ENCODE measurements at regions not wholly inside any gene's neighbourhood (a gene's known extent, or its start where the extent isn't known, plus 50 kb on each side); places are given as distances from the start of the nearest gene placed in this dataset.

DNA sequence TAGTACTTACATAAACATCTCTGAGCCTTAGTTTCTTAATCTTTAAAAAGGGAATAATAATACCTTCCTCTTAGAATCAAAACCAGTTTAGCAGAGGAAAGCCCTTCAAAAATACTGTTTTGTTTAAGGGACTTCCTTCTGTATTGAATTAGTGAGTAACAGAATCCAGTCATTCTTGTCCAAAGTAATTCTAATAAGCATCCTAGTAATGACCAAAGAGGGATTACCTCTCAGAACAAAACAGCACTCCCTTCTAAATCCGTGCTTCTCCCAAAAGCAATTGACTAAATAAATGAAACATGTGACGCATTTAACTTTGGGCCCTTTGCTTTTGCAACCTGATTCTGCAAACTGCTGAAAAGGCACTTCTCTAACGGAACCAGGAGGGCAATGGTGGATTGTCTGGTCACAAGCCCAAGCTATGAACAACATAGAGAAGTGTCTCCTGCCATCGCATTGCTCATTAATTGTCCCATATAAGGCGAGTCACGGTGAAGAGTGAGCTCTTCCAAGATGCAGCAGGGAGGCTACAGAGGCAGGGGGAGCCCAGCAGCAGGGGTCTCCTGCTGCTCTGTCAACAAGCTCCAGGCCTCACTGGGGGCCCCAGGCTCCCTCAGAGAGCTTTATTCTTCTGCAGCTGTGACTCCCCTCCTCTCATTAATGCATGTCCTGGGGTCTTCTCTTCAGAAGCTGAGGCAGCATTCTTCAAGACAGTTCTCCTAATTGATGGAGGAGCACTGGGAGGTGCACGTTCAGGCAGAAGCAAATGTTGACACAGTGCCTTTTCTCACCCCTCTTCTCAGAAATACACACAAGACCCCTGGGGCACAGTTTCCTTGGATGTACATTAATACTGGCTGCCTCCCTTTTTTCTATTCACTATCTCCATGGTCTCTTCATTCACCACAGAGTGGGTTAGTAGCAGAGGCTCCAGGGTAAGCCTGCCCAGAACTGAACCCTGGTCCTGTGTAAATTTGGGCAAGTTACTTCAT, 419.6 kb upstream of the RASGEF1B start:
- FAIRE-seq: no peak

DNA sequence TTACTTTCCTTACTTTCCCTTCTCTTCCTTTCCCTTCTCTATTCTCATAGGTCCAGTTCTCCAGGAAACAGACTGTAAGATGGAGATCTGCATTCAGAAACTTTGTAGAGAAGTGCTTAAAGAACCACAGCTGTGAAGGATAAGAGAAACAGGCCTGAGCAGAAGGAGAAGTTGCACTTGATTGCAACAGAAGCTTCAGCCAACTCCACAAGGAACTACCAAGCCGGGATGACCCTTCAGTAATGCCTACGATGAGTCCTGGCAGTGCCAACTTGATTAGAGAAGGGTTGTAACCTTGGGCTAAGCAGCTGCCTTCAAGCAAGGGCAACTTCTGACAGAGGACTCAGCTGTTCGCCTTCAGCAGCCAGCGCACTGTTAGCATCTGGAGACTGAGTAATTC, 413.3 kb upstream of the RASGEF1B start:
- no peak for DNase-seq (ENCODE audit: low spot score)
- FAIRE-seq: no peak

More for the DNA sequence above, 419.6 kb upstream of the RASGEF1B start:
- DNase-seq (ENCODE audit: low spot score): no peak

DNA sequence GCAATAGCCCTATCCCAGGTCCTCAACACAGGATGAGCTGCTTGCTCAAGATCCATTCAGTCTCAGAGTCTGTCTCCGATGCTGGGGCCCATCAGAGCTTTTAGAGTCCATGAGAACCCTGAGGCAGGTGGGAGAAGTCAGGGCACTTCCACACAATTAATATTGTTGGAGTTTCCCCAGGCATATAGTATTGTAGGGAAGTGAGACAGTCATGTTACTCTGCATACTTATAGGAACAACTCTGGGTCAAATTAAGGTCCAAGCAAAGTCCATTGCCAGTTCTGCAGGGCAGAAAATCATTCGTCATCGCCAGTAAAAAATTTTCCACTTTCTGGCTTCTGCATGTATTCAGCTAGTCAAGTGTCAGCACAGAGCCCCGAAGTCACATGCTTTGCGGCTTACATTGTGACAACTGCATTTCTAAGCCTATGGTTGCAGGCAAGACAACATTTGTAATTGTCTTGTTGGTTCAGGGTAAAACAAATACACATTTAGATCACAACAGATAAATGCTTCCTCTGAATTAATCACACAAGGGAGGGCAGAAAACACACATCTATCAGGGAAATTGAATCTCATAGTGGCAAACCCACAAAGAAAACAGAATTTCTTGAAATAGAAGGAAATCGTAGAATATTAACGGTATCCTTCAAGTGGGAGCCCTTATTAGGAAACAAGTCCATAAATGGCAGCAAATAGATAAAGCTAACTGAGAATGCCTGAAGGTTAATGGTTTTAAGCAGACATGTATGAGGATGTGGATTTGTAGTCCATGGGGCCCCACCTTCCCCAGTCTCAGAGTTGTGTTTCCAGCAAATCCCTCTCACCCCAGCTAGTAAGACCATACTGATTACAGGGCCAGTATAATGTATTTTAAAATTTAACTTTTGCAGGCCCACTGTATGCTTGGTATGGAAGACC, 412.1 kb upstream of the RASGEF1B start:
- no peak for DNase-seq (ENCODE audit: low spot score)
- FAIRE-seq: no peak

DNA sequence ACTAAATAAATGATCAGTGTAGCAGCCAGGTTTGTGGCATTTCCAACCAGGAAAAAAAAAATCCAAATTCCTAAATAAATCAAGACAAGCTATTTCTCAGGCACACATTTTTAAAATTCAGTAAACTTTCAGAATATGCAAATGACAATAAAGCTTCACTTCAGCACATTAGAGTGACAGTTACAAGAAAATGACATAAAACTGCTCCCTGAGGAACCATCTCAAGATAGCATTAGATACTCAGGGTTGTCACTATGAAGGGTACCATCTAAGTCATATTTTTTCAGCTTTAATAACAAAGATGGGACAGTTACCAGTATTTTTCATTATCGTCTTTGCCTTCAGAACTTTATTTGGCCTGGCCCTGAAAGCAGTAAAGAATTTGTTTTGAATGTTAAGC, 411.3 kb upstream of the RASGEF1B start:
- DNase-seq (ENCODE audit: low spot score) (no peak), FAIRE-seq (no peak)

DNA sequence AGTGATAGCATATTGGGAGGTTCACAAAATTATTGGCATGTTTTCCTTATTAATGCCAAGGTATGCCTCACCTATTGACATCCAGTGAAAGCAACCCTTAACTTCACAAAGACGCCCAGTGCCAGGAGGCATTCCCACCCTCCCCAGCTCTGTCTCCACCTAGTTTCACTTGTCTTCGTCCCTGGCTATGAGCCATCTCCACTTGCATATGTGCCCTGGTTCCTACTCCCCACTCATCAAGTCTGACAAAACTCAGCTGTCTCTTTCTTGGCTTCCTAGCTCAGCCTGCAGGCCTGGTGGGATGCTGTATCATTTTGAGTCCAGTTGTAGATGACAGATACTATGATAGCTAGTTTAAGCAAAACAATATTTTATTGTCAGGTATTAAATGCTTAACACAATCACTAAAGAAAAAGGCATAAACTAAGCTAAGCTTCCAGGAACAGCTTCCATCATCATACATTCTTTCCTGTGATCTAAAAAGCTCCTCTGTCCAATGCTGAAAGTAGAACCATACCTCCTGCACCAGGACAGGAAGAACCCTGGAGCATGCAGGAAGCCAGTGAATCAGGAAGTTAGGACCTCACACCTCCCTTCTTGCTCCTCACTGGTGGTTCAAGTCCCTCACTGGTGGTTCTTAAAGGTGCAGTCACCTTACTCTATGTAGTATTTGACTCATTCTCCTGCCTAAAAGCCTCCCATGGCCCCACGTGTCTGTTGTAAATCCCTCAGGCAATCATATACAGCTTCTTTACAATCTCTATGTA, 410.3 kb upstream of the RASGEF1B start:
- no peak for FAIRE-seq
- no peak for DNase-seq (ENCODE audit: low spot score)

DNA sequence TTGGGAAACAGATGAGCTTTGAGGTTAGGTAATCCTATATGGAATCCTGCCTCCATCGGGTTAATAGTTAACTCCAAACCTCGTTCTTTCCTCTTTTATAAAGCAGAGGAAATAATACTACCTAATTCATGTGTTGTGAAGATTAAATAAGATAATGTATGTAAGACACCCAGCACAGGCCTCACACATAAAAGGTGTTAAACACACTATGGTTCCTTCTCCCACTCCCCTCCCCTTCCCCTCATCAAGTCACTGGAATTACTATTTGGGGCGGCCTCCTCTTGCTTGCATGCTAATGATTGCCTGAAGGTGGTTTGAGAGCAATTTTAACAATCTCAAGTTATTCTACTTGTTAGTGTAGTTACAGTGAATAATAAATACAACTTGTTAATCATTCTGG, 404.4 kb upstream of the RASGEF1B start:
- no peak for DNase-seq (ENCODE audit: low spot score)
- FAIRE-seq: no peak

DNA sequence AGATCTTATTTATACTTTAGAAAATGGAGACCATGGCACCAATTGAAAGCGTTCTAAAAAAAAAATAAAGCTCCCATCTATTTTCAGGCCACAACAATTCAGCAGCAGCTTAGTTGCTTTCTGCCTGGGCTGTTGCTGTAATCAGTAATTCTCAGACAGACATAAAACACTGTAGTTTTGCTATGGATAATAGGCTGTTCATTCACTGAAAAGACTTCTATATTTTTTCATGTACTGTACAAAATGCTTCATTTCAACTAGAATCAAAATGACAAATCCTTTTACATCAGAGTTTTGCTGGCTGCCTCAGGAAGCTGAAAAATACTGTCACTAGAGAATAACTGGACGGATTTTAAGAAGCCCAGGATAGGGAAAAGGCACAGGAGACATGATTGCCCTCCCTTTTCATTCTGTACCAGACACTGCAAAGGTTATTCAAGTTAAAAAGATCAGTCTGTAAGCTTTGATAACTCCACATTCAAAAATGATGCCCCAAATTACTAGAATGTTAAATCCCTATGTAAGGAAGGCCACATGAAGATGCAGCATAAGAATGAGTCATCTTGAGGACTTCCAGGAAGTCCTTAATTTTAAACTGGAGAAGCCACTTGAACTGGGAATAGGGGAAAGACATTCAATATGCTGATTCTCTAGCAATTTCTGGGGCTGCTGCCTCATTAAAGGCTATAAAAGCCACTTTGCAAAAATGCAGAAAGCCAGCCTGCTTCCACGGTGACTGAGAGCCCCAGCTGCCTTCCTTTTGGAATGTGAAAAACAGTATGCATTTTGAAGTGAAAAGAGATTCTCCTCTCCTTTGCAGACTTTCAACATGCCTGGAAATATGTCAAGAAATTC, 403.2 kb upstream of the RASGEF1B start:
- DNase-seq (ENCODE audit: low spot score): no peak
- no peak for FAIRE-seq

- FAIRE-seq (no peak), DNase-seq (ENCODE audit: low spot score) (no peak)
Observed at GRCh38 chr4:81870275-81870674, 398.6 kb upstream of the RASGEF1B start.

DNA sequence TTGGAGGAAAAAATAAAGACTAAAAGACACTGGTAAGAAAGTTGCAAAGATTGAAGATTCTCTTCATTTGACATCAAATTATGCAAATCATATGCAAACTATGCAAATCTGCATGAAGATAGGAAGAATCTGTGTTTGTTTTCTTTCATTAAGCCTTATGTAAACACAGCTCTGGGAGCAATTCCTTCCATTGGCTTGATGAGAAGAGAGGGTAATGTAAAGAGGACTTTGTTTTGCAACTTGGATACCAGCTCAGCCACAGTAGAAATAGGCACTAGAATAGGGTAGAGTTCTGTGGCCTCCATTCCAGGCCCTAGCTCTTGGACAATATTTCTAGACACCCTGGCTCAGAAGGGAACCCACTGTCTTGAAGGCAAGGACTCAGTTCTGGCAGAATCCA, 388.4 kb upstream of the RASGEF1B start:
- FAIRE-seq: no peak

DNA sequence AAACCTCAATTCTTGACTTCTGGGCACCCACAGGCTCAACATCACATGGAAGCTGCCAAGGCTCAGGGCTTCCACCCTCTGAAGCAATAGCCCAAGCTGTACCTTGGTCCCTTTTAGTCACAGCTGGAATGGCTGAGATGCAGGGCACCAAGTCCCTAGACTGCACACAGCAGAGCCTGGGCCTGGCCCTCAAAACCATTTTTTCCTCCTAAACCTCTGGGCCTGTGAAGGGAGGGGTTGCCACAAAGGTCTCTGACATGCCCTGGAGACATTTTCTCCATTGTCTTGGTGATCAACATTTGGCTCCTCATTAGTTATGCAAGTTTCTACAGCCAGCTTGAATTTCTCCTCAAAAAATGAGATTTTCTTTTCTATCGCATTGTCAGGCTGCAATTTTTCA, 382.7 kb upstream of the RASGEF1B start:
- no peak for FAIRE-seq
- DNase-seq (ENCODE audit: low spot score): no peak

More for the DNA sequence above, 388.4 kb upstream of the RASGEF1B start:
- no peak for DNase-seq (ENCODE audit: low spot score)

GRCh38 chr4:81852031-81852715, 380.5 kb upstream of the RASGEF1B start:
- FAIRE-seq (no peak), DNase-seq (ENCODE audit: low spot score) (no peak)

DNA sequence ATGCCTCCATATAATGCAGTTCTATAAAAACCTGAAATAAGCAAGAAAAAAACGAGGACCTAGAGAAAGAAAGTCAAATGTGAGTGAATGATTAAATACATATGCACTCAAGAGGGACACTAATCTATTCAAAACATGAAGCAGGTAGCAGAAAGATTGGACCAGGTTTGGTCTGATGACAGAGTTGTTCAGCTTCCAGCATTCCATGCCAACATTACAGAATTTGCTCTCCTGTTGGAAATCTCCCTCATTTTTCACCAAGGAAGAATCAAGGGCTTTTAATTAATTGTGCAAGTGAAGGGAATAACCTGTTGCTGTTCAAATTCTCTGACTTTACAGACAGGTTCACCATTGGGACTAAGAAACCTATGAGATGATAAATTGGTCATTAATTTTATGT, 379.0 kb upstream of the RASGEF1B start:
- FAIRE-seq: no peak
- DNase-seq (ENCODE audit: low spot score): no peak

- DNase-seq (ENCODE audit: low spot score): no peak
- FAIRE-seq: no peak
Observed at GRCh38 chr4:81845761-81846160, 374.1 kb upstream of the RASGEF1B start.

- FAIRE-seq (no peak), DNase-seq (ENCODE audit: low spot score) (peak; percentile 30)
Observed at GRCh38 chr4:81845273-81845672, 373.6 kb upstream of the RASGEF1B start.

- FAIRE-seq: peak; percentile 88
- DNase-seq (ENCODE audit: low spot score): peak; percentile 75
Observed at GRCh38 chr4:81844717-81845116, 373.0 kb upstream of the RASGEF1B start.

GRCh38 chr4:81839347-81840042, 367.8 kb upstream of the RASGEF1B start:
- FAIRE-seq (peak; percentile 68), DNase-seq (ENCODE audit: low spot score) (peak; percentile 51)

- no peak for FAIRE-seq
Observed at GRCh38 chr4:81838586-81838985, 366.9 kb upstream of the RASGEF1B start.

GRCh38 chr4:81836716-81837115, 365.0 kb upstream of the RASGEF1B start:
- DNase-seq (ENCODE audit: low spot score) (no peak), FAIRE-seq (no peak)

More at GRCh38 chr4:81838586-81838985, 366.9 kb upstream of the RASGEF1B start:
- no peak for DNase-seq (ENCODE audit: low spot score)

GRCh38 chr4:81833576-81833975, 361.9 kb upstream of the RASGEF1B start:
- no peak for FAIRE-seq

More at GRCh38 chr4:81833576-81833975, 361.9 kb upstream of the RASGEF1B start:
- DNase-seq (ENCODE audit: low spot score): no peak
